Kasumi-1 (cell line): ENCODE measurements at regions not wholly inside any gene's neighbourhood (a gene's known extent, or its start where the extent isn't known, plus 50 kb on each side); places are given as distances from the start of the nearest gene placed in this dataset.
A peak's percentile ranks its signal among the peaks of the same experiment; 100 is the strongest.
"Not testable (repeated sequence)": the region's sequence is repeated elsewhere in the genome, so short reads cannot be mapped to it uniquely, and the experiment has no call there.

Experiments used
- DNase-seq, 2 experiments: peaks; one replicate each; lab custom pipeline; 2025; lab: John Stamatoyannopoulos, UW

DNA sequence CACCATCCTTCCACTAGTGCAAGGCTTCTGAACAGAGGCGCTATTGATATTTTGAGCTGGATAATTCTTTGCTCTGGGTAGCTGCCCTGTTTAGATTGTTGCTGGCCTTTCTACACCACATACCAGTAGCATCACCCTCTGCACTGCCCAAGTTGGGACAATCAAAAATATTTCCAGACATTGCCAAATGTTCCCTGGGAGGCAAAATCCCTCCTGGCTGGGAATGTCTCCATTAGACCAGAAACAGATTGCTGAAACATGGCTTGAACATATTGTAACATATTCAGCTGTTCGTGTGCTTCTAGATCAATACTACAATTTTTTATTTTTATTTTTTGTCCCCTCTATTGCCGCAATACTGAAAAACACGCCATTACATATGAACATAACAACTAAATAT, 174.6 kb downstream of the ABCA8 start:
- DNase-seq = no peak

DNA sequence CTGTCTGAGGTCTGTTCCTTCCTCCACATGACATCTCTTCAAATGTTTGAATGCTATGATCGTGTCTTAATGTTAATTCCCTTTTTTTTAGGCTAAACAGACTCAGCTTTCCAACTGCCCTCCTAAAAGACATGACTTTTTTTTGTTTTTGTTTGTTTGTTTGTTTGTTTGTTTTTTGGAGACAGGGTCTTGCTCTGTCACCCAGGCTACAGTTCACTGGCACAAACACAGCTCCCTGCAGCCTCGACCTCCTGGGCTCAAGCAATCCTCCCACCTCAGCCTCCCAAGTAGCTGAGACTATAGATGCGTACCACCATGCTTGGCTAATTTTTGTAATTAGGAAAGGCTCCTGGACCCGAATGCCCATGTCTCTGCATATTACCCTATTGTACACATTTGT, 176.5 kb downstream of the ABCA8 start:
- no peak for DNase-seq

DNA sequence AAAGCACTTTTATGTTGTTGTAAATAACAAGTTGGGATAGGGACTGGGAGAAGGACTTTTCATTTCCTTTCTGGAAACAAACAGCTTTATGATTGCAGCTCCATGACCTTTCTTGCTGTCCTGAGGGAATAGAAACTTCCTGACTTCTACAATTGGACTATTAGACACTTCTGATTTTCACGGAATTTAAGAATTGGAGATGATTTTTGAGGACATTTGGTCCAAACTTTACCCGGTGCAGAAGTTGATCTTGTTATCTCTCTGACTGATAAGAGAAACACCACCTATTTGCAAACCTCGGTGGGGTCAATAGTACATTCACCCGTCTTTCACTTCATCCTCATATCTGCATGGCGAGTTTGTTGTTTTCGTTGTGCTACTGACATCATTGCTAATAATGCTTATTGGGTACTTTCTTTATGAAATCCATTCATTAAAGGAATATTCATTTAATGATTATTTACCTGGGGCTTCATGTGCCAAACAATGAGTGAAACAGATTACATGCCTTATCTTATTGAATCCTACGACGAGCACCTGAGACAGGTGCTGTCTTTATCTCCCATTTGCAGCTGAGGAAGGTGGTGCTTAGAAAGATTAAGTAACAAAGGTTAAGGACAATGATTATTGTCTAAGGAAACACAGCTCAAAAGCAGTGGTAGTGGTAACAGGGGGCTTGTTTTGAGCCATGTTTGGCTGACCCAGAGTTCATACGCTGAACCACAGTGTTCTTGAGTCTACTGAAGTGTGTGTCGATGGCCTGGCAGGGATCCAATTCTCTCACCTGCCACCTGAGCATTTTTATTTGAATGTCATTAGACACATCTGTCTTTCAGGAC, 176.9 kb upstream of the FAM20A start:
- no peak for DNase-seq

DNA sequence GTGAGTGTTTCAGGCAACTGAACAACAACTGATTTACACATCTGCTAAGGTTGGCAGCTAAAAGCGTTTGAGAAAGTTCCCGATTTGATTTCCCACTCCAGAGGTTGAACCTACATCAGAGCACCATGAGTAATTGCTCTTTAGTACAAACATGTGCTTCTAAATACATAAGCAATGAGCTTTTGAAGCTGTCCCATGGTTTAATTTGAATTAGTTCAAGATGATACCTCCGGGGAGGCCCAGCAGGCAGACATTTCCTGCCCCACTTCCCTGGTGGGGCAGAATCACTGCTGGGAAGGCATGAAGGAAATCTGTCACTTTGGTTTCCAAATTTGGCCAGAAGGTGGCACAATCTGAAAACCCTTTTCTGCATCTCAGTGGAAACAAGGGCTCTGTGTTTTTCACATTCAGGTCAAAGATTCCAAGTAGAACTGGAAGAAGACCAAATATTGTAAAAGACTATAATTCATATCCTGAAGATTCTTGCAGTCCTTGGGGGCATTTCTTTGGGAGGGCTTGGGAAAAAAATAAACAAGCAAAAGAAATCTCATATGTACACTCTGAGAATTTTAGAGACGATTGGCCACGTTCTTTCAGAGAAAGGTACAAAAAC, 176.2 kb upstream of the FAM20A start:
- DNase-seq = peak; percentile 52 to 69

DNA sequence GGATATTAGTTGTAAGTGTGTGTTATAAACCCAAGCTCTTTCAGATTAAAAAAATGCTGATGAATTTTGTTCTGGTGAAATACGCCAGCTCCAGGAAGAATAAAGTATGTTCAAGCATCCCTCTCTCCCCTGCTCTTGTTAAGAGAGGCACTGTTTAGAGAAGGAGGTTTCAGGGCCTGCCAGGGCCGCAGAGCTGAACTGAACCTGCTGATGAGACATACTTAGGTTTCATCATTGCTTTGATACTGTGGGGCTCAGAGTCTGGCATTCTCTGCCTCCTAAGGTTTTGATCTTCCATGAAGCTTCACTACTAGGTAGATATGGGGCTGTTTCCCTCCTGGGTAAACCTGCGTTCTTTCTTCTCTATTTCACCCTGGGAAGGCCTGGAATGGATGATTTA, 175.3 kb upstream of the FAM20A start:
- no peak for DNase-seq

DNA sequence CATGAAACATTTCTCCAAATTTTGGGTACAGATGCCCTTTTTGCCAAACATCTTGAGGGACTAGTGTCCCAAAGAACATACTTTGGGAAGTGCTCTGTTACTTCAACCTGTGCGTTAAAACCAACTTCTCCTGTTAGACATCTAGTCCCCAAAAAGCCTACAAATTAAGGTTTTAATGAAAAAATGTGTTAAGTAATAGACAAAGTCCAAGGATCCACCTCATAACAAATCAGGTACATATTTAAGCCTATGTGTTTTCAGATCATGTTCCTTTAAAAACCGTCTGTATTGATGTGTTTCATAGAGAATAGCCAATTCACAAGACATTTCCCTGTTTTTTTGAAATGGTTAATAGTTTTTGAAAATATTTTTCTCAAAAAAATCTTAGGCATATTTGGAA, 174.8 kb upstream of the FAM20A start:
- no peak for DNase-seq

DNA sequence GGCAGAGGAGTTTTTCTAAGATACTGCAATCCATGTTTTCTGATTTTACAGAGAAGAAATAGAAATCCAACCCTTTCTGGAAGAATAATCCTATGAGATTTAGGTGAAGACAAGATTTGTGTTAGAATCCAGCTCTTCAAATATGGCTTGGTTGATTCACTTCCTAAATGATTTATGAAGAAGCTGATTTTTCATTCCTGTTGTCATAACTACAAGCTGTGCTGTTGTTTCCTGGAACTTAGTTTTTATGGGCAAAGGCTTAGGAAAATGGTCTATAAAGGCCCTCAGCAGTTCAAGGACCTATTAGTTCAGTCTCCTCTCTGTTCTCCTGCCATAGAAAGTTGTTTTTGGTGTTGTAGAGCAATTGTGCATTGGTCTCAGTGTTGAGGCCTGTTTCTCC, 174.2 kb upstream of the FAM20A start:
- DNase-seq = no peak

DNA sequence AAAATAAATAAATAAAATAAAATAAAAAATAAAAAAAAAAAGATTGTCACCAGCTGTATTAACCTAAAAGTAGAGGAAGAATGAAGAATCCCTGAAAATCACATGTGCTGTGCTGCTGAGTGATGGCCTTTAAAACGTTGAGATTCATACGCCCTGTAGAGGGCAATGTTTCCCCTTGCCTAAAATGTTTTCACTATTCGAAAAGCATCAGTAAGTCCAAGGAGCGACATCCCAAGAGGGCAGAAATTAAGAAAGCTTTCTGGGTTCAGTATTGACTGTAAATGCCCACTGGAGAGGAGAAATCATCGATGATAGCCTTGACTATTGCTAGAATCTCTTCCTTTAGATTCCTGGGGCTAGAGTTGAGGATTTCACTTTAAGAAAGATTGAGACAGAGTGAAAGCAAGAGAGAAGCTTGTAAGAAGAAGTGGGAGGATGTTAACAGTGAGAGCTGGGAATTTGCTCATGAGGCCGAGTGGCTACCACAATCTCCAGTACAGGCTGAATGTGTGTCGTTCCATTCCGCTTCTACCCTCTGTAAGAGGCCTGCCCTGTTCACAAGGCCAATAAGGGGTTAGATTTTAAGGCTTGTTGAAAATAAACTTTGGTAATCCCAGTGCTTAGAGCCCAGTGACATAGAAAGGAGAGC, 170.8 kb upstream of the FAM20A start:
- peak; percentile 86 to 90 for DNase-seq

DNA sequence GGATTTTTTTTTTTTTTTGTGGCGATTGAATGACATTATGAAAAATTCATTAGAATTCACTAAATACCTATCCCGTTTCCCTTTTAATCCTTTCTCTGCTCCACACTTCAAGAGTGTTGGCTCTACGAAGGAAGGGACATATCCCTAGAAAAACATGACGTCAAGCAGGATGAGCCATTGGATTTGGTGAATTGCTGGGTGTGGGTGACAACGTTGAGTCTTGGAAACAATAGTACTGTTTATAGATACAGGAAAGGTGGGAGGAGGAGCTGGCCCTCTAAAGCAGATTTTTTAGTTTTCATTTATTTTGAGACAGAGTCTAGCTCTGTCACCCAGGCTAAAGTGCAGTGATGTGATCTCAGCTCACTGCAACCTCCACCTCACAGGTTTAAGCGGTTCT, 167.6 kb upstream of the FAM20A start:
- DNase-seq = no peak

DNA sequence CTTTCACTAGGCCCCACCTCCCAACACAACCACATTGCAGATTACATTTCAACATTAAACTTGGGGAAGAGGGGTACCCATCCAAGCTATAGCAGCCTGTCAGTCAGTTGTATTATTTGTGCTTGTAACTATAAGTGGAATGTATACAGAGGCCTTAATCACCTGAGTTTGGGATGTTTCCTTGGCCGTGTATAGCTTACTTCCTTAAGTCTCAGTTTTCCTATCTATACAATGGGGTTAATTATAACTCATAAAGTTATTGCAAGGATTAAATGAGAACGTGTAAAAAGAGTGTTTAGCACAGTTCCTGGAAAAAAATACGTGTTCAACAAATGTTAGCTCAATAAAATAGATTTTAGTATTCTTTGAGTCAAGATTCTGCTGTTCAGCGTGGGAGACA, 165.5 kb upstream of the FAM20A start:
- no peak for DNase-seq

DNA sequence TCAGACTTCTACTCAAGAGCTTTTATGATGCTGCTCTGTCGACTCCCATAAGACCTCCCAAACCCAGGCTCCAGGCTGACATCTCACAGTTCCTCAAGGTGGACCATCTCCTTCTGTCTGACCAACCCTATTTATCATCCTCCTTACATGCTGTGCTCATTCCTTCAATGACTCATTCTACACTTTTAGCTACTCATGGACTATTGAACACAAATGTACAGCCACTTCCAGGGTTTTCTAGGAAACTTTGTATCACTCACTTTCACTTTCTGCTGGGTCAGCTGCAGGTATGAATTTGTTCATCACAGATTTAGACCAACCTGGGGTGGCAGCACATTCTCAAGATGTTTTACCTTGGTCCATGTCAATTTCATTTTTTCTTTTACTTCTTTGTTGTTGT, 162.4 kb upstream of the FAM20A start:
- no peak for DNase-seq

DNA sequence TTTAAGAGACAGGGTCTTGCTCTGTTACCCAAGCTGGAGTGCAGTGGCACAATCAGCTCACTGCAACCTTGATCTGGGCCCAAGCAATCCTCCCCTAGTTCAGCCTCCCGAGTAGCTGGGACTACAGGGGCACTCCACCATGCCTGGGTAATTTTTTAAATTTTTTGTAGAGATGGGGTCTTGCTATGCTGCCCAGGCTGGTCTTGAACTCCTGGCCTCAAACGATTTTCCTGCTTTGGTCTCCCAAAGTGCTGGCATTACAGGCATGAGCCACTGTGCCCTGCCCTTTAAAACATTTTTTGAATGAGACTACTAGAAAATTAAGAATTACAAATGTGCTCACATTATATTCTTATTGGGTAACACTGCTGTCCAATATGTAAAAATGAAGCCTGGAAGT, 161.7 kb upstream of the FAM20A start:
- no peak for DNase-seq

DNA sequence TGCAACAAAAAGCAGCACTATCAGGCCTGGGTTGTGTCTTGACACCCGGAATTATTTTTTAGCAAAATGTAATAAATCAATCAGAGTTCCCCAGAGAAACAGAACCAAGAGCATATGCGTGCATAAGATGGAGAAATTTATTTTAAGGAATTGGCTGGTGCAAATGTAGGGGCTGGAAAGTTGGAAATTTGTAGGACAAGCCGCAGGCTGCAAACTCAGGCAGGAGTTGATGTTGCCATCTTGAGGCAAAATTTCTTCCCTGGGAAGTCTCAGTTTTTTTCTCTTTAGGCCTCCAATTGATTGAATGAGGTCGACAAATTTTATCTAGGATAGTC, 158.9 kb upstream of the FAM20A start:
- DNase-seq = no peak

DNA sequence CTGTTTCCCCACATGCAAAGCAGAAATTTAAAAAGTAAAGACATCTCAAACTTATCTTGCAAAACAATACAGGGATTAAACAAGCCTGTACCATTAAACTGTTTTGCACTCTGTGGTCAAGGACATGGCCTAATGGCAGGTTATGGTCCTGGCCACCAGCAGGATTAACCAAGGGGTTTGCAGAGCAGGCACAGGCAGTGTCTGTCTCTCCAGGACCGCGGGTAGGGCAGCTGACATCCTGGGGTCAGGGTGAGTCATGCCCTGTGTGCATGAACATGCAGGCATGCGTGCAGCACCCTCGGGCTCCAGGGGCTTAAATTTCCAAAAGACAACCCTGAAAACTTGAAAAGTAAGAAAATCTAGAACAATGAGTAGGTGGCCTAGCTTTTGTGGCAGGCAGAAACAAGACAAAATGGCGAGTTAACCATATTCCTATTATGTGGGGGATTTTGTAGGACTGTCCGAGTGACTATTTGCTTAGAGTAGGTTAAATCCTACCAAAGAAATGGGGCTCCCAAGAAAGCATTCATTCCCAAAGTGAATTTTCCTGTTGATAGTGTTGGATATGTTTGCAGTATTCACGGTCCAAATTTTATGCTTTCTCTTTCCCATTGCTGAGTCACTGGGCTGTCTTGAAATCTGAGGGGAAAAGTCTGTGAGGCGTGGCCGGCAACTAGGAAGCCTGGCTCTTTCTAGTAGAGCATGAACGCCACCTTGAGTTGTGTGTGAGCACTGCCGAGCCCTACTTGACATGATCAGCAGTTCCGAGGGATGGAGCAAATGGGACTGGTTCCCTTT, 158.4 kb upstream of the FAM20A start:
- DNase-seq = peak; percentile 96 to 97

DNA sequence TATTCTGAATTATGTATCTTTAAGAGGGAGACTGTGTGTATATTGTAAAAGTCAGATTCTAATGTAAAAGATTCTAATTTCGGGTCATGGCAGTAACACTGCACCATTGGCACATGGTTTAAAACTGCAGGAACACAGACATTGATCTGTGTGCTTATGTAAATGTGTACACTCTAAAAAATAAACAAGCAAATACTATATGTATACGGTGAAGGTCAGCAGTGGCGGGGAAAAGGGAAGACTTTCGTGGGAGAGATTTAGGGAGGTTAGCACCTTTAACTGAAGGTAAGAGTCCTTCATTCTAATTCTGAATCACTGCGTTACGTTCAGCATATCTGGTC, 157.8 kb upstream of the FAM20A start:
- DNase-seq = no peak

DNA sequence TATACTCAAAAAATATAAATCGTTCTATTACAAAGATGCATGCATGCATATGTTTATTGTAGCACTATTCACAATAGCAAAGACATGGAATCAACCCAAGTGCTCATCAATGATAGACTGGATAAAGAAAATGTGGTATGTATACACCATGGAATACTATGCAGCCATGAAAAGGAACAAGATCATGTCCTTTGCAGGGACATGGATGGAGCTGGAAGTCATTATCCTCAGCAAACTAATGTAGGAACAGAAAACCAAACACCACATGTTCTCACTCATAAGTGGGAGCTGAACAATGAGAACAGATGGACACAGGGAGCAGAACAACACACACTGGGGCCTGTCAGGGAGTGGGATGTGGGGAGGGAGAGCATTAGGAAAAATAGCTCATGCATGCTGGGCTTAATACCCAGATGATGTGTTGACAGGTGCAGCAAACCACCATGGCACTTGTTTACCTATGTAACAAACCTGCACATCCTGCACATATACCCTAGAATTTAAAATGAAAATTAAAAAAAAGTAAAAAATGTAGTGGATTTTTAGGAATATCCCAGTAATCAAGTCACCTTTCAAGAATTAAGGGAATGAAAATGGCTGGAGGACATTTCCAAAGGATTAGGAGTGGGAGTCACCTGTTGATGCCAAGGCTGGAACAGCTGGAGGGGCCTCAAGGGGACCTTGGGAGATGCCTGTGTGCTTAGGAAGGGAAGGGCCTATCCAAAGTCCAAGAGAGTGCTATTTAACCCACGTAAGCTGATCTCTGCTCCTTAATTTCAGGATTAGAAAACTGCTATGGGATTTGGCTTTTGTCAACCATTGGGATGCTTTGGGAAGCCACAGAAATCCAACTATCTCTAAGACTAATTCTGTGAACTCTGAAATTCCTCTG, 156.9 kb upstream of the FAM20A start:
- not testable (repeated sequence) for DNase-seq

DNA sequence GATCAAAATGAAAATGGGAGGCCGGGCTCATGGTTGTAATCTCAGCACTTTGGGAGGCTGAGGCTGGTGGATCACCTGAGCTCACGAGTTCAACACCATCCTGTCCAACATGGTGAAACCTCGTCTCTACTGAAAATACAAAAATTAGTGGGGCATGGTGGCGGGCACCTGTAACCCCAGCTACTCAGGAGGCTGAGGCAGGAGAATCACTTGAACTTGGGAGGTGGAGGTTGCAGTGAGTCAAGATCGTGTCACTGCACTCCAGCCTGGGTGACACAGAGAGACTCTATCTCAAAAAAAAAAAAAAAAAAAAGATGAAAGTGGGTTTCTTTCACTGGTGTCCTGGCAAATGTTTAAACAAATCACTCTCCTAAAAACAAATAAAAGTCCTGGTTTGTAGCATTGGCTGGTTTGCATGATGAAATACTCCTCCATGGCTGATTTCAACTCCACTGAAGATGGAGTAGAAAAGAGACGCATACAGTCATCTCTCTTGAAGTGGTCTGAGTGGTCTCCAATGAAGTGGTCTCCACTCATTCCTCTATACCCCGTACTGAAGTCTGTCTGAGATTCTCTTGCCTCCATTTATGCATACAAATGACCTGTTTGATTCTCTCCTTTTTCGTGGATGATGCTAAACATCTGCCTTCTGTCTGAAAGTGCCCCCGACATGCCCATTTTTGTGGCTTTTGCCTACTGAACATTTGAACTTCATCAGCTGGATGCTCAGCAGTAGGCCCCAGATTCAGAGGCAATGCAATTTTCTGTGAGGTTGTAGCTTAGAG, 153.0 kb upstream of the FAM20A start:
- DNase-seq = no peak

DNA sequence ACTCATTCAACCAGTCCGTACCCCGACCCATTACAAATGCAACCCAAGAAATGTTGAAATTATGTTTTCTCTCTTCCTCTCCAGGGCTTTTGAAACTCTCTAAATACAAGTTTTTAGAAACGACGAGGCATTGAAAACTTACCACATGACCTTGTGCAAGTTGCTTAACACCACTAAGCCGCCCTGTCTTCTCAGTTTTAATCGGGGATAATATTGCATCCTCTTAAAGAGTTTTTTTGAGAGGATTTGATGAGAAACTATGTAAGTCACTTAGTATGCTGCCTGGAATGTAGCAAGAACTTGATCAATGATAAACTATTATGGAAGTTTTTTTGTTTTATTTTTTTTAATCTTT, 149.0 kb upstream of the FAM20A start:
- DNase-seq = no peak

DNA sequence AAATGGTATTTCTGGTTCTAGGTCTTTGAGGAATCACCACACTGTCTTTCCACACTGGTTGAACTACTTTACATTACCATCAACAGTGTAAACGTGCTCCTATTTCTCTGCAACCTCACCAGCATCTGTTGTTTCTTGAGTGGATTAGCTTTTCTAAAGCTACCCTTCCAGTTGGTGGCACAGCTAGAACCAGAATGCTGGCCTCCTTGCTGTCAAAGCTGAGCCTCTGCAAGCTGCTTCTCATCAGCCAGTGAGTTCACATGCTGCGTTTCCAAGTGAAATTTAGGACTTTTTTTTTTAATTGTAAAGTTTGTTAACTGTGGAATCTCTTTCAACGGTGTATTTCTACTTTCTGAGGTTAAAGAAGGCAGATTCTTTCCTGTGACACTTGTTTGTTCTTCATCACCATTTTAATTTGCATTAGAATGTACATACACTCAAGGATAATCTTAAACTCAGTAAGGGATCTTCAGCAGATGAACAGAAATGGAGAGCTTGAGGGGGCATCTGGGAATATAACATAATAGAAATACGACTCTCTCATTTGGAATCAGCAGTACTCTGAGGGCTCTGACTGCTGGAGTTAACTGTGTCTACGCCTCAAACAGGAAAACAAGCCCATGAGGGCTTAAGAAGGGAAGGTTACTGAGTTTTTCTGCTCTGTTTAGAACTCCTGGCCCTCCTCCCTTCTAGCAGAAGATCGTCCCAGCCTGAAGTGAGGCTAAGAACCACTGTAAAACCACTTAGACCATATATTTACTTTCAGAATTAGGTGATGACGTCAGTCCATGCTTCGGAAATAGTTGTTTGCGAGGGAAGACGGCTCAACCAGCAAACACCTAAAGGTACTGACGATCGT, 148.4 kb upstream of the FAM20A start:
- DNase-seq = no peak

DNA sequence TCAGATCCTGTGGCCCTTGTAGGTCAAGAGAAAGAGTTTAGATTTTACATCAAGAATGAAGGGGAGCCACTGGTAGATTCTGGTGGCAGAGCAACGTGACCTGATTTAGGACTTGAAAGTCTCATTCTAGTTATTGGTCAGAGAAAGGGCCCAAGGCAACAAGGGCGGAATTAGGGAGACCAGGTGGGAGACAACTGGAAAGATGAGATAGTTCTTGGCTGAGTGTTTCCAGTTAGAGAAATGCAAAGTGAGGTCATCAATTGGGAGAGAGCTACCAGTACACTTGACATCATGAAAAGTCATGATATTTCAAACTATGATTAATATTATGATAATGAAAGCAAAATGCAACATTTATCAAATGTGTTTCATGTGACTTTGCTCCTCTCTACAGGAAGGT, 147.2 kb upstream of the FAM20A start:
- DNase-seq = no peak
